HCT116 (cell line): ENCODE measurements at regions not wholly inside any gene's neighbourhood (a gene's known extent, or its start where the extent isn't known, plus 50 kb on each side); places are given as distances from the start of the nearest gene placed in this dataset.

Source experiments
- ATAC-seq: fragments of 200-7000 bp; cut with Tn5 transposase; 2 replicates; pipeline ENCODE4 v1.9.1; 2020; ENCODE audit warnings: mild to moderate bottlenecking, moderate library complexity
- BruUV-seq: library from RNA; stranded (reverse); fragments of 400-500 nt; replicated peaks from 2 replicates; lab custom pipeline; 2021; lab: Mats Ljungman, UMichigan
- CTCF ChIA-PET: fragments of 300-600 bp; sonication (Branson Sonifier 250); formaldehyde crosslinking; loops from one replicate; lab custom pipeline; 2021; ENCODE audit warnings: antibody characterized with exemption; lab: Charles Lee
- POLR2A ChIA-PET: fragments of 300-600, 350-600 bp; sonication (Branson Sonifier 250); formaldehyde crosslinking; loops from one replicate; lab custom pipeline; 2021; ENCODE audit warnings: antibody characterized with exemption; lab: Charles Lee
- RAD21 ChIA-PET, 2 experiments: fragments of 300-600 bp; sonication (Branson Sonifier 250); formaldehyde crosslinking; loops; one replicate each; lab custom pipeline; 2023; ENCODE audit warnings: low total read pairs in 2 of 2; ENCODE audit not compliant: uncharacterized antibody in 2 of 2, unreplicated experiment in 2 of 2, low non-redundant PET in 1 of 2; lab: Charles Lee
- DNase-seq: peaks from one replicate; pipeline ENCODE4 v3.0.0-alpha.2; 2010; ENCODE audit warnings: low read depth, low spot score
- H2AFZ ChIP-seq: fragments of 200-600 bp; shearing (Covaris generic), sonication (generic); 2 replicates; pipeline ENCODE4 v1.6.1; 2017; ENCODE audit warnings: low read depth, mixed run types, mixed read lengths, antibody characterized with exemption, low read length; ENCODE audit not compliant: poor library complexity, severe bottlenecking
- H3K27ac ChIP-seq: 2 replicates; pipeline ENCODE4 v1.5.1; 2012; ENCODE audit warnings: low read depth, low read length
- H3K27me3 ChIP-seq: fragments of 200-600 bp; sonication (generic); 2 replicates; pipeline ENCODE4 v1.6.1; 2016; ENCODE audit warnings: mixed run types, low read length, mixed read lengths; ENCODE audit not compliant: insufficient read depth
- H3K36me3 ChIP-seq, 2 experiments: fragments of 200-500 bp in 1 of 2; fragments of 200-600 bp in 1 of 2; sonication (Bioruptor generic) in 1 of 2; sonication (generic) in 1 of 2; 2 replicates each; pipeline versions ENCODE4 v1.5.1 to v1.6.1; 2014 to 2016; ENCODE audit warnings: low read length in 2 of 2, inconsistent platforms in 1 of 2, mixed read lengths in 1 of 2, mixed run types in 1 of 2; ENCODE audit not compliant: insufficient read depth in 2 of 2, control insufficient read depth in 1 of 2
- H3K4me1 ChIP-seq, 2 experiments: fragments of 200-600 bp in 1 of 2; sonication (generic) in 1 of 2; 2 replicates each; pipeline versions ENCODE4 v1.5.1 to v1.6.1; 2012 to 2017; ENCODE audit warnings: low read length in 2 of 2, inconsistent platforms in 1 of 2, mild to moderate bottlenecking in 1 of 2, mixed read lengths in 1 of 2, mixed run types in 1 of 2, moderate library complexity in 1 of 2; ENCODE audit not compliant: insufficient read depth in 2 of 2, control insufficient read depth in 1 of 2
- H3K4me2 ChIP-seq: fragments of 200-600 bp; sonication (generic); 2 replicates; pipeline ENCODE4 v1.6.1; 2017; ENCODE audit warnings: mixed run types, low read length, mixed read lengths
- H3K4me3 ChIP-seq, 2 experiments: fragments of 200-600 bp in 1 of 2; sonication (generic) in 1 of 2; replicated peaks in 1 of 2; 2 replicates each; pipeline ENCODE4 v1.5.1; 2011 to 2016; ENCODE audit warnings: low read length in 2 of 2, control low read depth in 1 of 2, low read depth in 1 of 2, mild to moderate bottlenecking in 1 of 2, mixed read lengths in 1 of 2, mixed run types in 1 of 2
- H3K79me2 ChIP-seq: fragments of 200-600 bp; sonication (generic); 2 replicates; pipeline ENCODE4 v1.6.1; 2017; ENCODE audit warnings: mild to moderate bottlenecking, mixed run types, low read length, moderate library complexity, mixed read lengths; ENCODE audit not compliant: insufficient read depth
- H3K9ac ChIP-seq: fragments of 200-600 bp; sonication (generic); 2 replicates; pipeline ENCODE4 v1.6.1; 2016; ENCODE audit warnings: low read length, mixed read lengths
- H3K9me2 ChIP-seq: fragments of 200-600 bp; sonication (generic), shearing (Covaris generic); 2 replicates; pipeline ENCODE4 v1.6.1; 2017; ENCODE audit warnings: mixed run types, mild to moderate bottlenecking, moderate library complexity; ENCODE audit not compliant: insufficient read depth
- H3K9me3 ChIP-seq, 2 experiments: fragments of 200-500 bp in 1 of 2; fragments of 200-600 bp in 1 of 2; sonication (Bioruptor generic) in 1 of 2; sonication (generic) in 1 of 2; 2 replicates each; pipeline ENCODE4 v1.6.1; 2014 to 2017; ENCODE audit warnings: low read length in 2 of 2, mixed read lengths in 2 of 2, inconsistent platforms in 1 of 2, low read depth in 1 of 2, mild to moderate bottlenecking in 1 of 2, mixed run types in 1 of 2, moderate library complexity in 1 of 2; ENCODE audit not compliant: control insufficient read depth in 1 of 2, insufficient read depth in 1 of 2
- H4K20me1 ChIP-seq: fragments of 200-600 bp; sonication (generic), shearing (Covaris generic); 2 replicates; pipeline ENCODE4 v1.6.1; 2017; ENCODE audit warnings: mixed run types, mild to moderate bottlenecking, moderate library complexity; ENCODE audit not compliant: insufficient read depth
- ATF3 ChIP-seq: IDR thresholded peaks from 2 replicates; pipeline ENCODE4 v1.6.1; 2012
- CBX3 ChIP-seq: IDR thresholded peaks from 2 replicates; pipeline ENCODE4 v1.6.1; 2012; ENCODE audit warnings: low read depth
- CEBPB ChIP-seq: IDR thresholded peaks from 2 replicates; pipeline ENCODE4 v1.6.1; 2012; ENCODE audit warnings: low read depth
- CTCF ChIP-seq, 3 experiments: fragments of 200-600 bp in 1 of 3; sonication (generic) in 1 of 3; IDR thresholded peaks in 2 of 3; conservative IDR thresholded peaks in 1 of 3; 2 replicates each; pipeline ENCODE4 v1.5.1; 2012 to 2017; ENCODE audit warnings: low read depth in 2 of 3, low read length in 2 of 3, antibody characterized with exemption in 1 of 3, borderline replicate concordance in 1 of 3, control low read depth in 1 of 3, mild to moderate bottlenecking in 1 of 3, mixed read lengths in 1 of 3, mixed run types in 1 of 3, moderate library complexity in 1 of 3; ENCODE audit not compliant: insufficient read depth in 1 of 3
- ELF1 ChIP-seq: IDR thresholded peaks from 2 replicates; pipeline ENCODE4 v1.6.1; 2012; ENCODE audit warnings: low read depth, borderline replicate concordance
- EZH2 ChIP-seq: fragments of 200-600 bp; sonication (generic); IDR thresholded peaks from 2 replicates; pipeline ENCODE4 v1.6.1; 2017; ENCODE audit warnings: antibody characterized with exemption, mixed run types
- EZH2phosphoT487 ChIP-seq: fragments of 200-600 bp; IDR thresholded peaks from 2 replicates; pipeline ENCODE4 v1.6.1; 2018; ENCODE audit warnings: antibody characterized with exemption, borderline replicate concordance
- FOSL1 ChIP-seq: IDR thresholded peaks from 2 replicates; pipeline ENCODE4 v1.6.1; 2012; ENCODE audit warnings: low read depth
- JUND ChIP-seq: IDR thresholded peaks from 2 replicates; pipeline ENCODE4 v1.6.1; 2012
- POLR2A ChIP-seq: IDR thresholded peaks from 2 replicates; pipeline ENCODE4 v1.7.0; 2011; ENCODE audit warnings: borderline replicate concordance; ENCODE audit not compliant: insufficient read depth, insufficient read length; ENCODE audit errors: extremely low read depth
- POLR2AphosphoS5 ChIP-seq: IDR thresholded peaks from 2 replicates; pipeline ENCODE4 v1.6.1; 2011; ENCODE audit warnings: mild to moderate bottlenecking, low read depth, low read length, moderate library complexity
- RAD21 ChIP-seq: IDR thresholded peaks from 2 replicates; pipeline ENCODE4 v1.6.1; 2012; ENCODE audit warnings: low read depth, mild to moderate bottlenecking
- SP1 ChIP-seq: IDR thresholded peaks from 2 replicates; pipeline ENCODE4 v1.6.1; 2012; ENCODE audit warnings: low read depth
- SRF ChIP-seq: IDR thresholded peaks from 2 replicates; pipeline ENCODE4 v1.6.1; 2012; ENCODE audit warnings: low read depth
- ZBTB33 ChIP-seq: IDR thresholded peaks from 2 replicates; pipeline ENCODE4 v1.6.1; 2011; ENCODE audit warnings: mild to moderate bottlenecking, low read length, moderate library complexity; ENCODE audit not compliant: insufficient replicate concordance; ENCODE audit errors: extremely low read depth
- ZFX ChIP-seq: fragments of 450-650 bp; IDR thresholded peaks from 2 replicates; pipeline ENCODE4 v1.6.1; 2017
- ZNF274 ChIP-seq: fragments of 200-500 bp; sonication (Bioruptor generic); IDR thresholded peaks from 2 replicates; pipeline ENCODE4 v1.6.1; 2014; ENCODE audit warnings: mild to moderate bottlenecking, low read depth, low read length, inconsistent platforms
- intact Hi-C: fragments of 100-400 bp; cut with micrococcal nuclease; formaldehyde crosslinking; loops from 2 replicates; pipeline ENCODE4 v1.10.0; 2022

- no peaks in the 10 kb centered on the region for H3K9me2 ChIP-seq
- H3K4me1 ChIP-seq = no peaks in the 10 kb centered on the region
- H3K79me2 ChIP-seq = no peaks in the 10 kb centered on the region
- no peak overlapping the region for H2AFZ ChIP-seq
- DNase-seq (no peak), ATAC-seq (no peak)
- H3K36me3 ChIP-seq = no peaks in the 10 kb centered on the region
- H3K9me3 ChIP-seq = no peaks in the 10 kb centered on the region
- POLR2A ChIA-PET = no interaction called here
- no peak overlapping the region for H3K9ac ChIP-seq
- no peaks in the 10 kb centered on the region for H4K20me1 ChIP-seq
- intact Hi-C loops = no loop called here
- no TSS peak for BruUV-seq
- no peaks in the 10 kb centered on the region for H3K27me3 ChIP-seq
- RAD21 ChIA-PET = no interaction called here
- CTCF ChIA-PET = interaction anchor here (1.6 kb wide), 1 partner anchor 10 kb away, joined by 4 read pairs; no protein-coding TSS in a partner anchor
- H3K4me3 ChIP-seq = no peak overlapping the region
- no peak overlapping the region for H3K4me2 ChIP-seq
- no peak overlapping the region for H3K27ac ChIP-seq
- TF ChIP-seq ZNF274 (no peak), ZFX (no peak), ATF3 (no peak), JUND (no peak), ZBTB33 (no peak), CTCF (IDR thresholded peaks at IDR 0.05 in 2 of 3, conservative IDR thresholded peaks at IDR 0.05 in 1 of 3; ENCODE audit: borderline replicate concordance in 1 of 3, insufficient read depth in 1 of 3, low read depth in 2 of 3, low read length in 2 of 3) (no peak), RAD21 (no peak), EZH2 (no peak), CBX3 (no peak), EZH2phosphoT487 (no peak), POLR2A (no peak), ELF1 (no peak), FOSL1 (no peak), POLR2AphosphoS5 (no peak), CEBPB (no peak), SP1 (no peak), SRF (no peak)
Observed at GRCh38 chr6:82030761-82031503, 216.6 kb downstream of the IBTK start.
